HepG2 (cell line): ENCODE measurements at regions not wholly inside any gene's neighbourhood (a gene's known extent, or its start where the extent isn't known, plus 50 kb on each side); places are given as distances from the start of the nearest gene placed in this dataset.

Experiments used
- CCAR2 ChIP-seq: fragments of 200-400 bp; formaldehyde crosslinking; optimal IDR thresholded peaks from 2 replicates; pipeline ENCODE3; 2018; ENCODE audit warnings: low read depth, mild to moderate bottlenecking, low read length, moderate library complexity
- NR2C2 ChIP-seq: sonication (generic); formaldehyde crosslinking; IDR thresholded peaks from 2 replicates; pipeline ENCODE4 v1.4.0; 2020; ENCODE audit warnings: missing genetic modification reagents, mild to moderate bottlenecking, moderate library complexity, borderline replicate concordance
- POLR2A ChIP-seq, 2 experiments: IDR thresholded peaks; 2 replicates each; pipeline ENCODE4 v1.6.1; 2011; ENCODE audit warnings: low read depth in 2 of 2, low read length in 2 of 2, mild to moderate bottlenecking in 1 of 2, moderate library complexity in 1 of 2; ENCODE audit not compliant: insufficient read depth in 1 of 2
- TAF1 ChIP-seq: sonication (generic); formaldehyde crosslinking; IDR thresholded peaks from 2 replicates; pipeline ENCODE4 v1.4.0; 2020; ENCODE audit warnings: missing genetic modification reagents
- ZFP37 ChIP-seq: sonication (generic); formaldehyde crosslinking; IDR thresholded peaks from 2 replicates; pipeline ENCODE4 v1.4.0; 2020; ENCODE audit warnings: missing genetic modification reagents, borderline replicate concordance
- TF ChIP-seq, protein P1 (sequence below): sonication (generic); formaldehyde crosslinking; IDR thresholded peaks from 2 replicates; pipeline ENCODE4 v1.4.0; 2020; ENCODE audit warnings: mild to moderate bottlenecking, missing genetic modification reagents
- TF ChIP-seq, protein P2 (sequence below): sonication (generic); formaldehyde crosslinking; IDR thresholded peaks from 2 replicates; pipeline ENCODE4 v1.4.0; 2020; ENCODE audit warnings: missing genetic modification reagents
- TF ChIP-seq, protein P3 (sequence below): IDR thresholded peaks from 2 replicates; pipeline ENCODE4 v1.6.1; 2016; ENCODE audit warnings: missing genetic modification reagents, missing compliant biosample characterization

- TF ChIP-seq POLR2A (IDR thresholded peaks at IDR 0.05; ENCODE audit: insufficient read depth in 1 of 2, low read depth in 2 of 2, low read length in 2 of 2) (no peak), CCAR2 (no peak), TAF1 (no peak), NR2C2 (CRISPR knock-in tag) (no peak), ZFP37 (CRISPR knock-in tag) (no peak)
- TF ChIP-seq, protein P1, sequence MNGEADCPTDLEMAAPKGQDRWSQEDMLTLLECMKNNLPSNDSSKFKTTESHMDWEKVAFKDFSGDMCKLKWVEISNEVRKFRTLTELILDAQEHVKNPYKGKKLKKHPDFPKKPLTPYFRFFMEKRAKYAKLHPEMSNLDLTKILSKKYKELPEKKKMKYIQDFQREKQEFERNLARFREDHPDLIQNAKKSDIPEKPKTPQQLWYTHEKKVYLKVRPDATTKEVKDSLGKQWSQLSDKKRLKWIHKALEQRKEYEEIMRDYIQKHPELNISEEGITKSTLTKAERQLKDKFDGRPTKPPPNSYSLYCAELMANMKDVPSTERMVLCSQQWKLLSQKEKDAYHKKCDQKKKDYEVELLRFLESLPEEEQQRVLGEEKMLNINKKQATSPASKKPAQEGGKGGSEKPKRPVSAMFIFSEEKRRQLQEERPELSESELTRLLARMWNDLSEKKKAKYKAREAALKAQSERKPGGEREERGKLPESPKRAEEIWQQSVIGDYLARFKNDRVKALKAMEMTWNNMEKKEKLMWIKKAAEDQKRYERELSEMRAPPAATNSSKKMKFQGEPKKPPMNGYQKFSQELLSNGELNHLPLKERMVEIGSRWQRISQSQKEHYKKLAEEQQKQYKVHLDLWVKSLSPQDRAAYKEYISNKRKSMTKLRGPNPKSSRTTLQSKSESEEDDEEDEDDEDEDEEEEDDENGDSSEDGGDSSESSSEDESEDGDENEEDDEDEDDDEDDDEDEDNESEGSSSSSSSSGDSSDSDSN (CRISPR knock-in tag), result no peak
- TF ChIP-seq, protein P2, sequence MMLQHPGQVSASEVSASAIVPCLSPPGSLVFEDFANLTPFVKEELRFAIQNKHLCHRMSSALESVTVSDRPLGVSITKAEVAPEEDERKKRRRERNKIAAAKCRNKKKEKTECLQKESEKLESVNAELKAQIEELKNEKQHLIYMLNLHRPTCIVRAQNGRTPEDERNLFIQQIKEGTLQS (CRISPR knock-in tag), result no peak
- TF ChIP-seq, protein P3, sequence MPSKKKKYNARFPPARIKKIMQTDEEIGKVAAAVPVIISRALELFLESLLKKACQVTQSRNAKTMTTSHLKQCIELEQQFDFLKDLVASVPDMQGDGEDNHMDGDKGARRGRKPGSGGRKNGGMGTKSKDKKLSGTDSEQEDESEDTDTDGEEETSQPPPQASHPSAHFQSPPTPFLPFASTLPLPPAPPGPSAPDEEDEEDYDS (CRISPR knock-in tag), result no peak
Measured at GRCh38 chr21:9759972-9760371, 761.4 kb upstream of the TPTE start.
